Transverse colon (tissue), 4 donors: ENCODE measurements at regions not wholly inside any gene's neighbourhood (a gene's known extent, or its start where the extent isn't known, plus 50 kb on each side); places are given as distances from the start of the nearest gene placed in this dataset.
"Not testable (repeated sequence)": the region's sequence is repeated elsewhere in the genome, so short reads cannot be mapped to it uniquely, and the experiment has no call there.

Source experiments
- DNase-seq: peaks from one replicate; pipeline ENCODE4 v3.0.0-alpha.2; 2019
- H3K27ac ChIP-seq, 4 donors: fragments of 200-600 bp; sonication (generic); 2 replicates each; pipeline ENCODE4 v1.5.1; 2016 to 2018; ENCODE audit warnings: inconsistent platforms in 4 of 4
- H3K27me3 ChIP-seq: fragments of 200-600 bp; sonication (generic); 2 replicates; pipeline ENCODE4 v1.5.1; 2017; ENCODE audit warnings: inconsistent platforms
- H3K36me3 ChIP-seq, 4 donors: fragments of 200-600 bp; sonication (generic); 2 replicates each; pipeline ENCODE4 v1.5.1; 2017 to 2019; ENCODE audit warnings: inconsistent platforms in 4 of 4
- H3K4me1 ChIP-seq, 4 donors: fragments of 200-600 bp; sonication (generic); 2 replicates each; pipeline ENCODE4 v1.5.1; 2017 to 2020; ENCODE audit warnings: inconsistent platforms in 4 of 4
- H3K4me3 ChIP-seq, 4 donors: fragments of 200-600 bp; sonication (generic); 1 replicate in 1 of 4; 2 replicates in 3 of 4; pipeline versions ENCODE4 v1.5.1 to v1.6.1; 2017 to 2019; ENCODE audit warnings: inconsistent platforms in 4 of 4
- H3K9me3 ChIP-seq, 2 donors: fragments of 200-600 bp; sonication (generic); 2 replicates each; pipeline ENCODE4 v1.5.1; 2017 to 2019; ENCODE audit warnings: inconsistent platforms in 2 of 2
- CTCF ChIP-seq, 5 experiments: fragments of 200-600 bp in 3 of 5; fragments of 450-650 bp in 2 of 5; sonication (generic) in 3 of 5; IDR thresholded peaks; 1 replicate in 2 of 5; 2 replicates in 3 of 5; pipeline ENCODE4 v1.5.1; 2016 to 2017; ENCODE audit warnings: antibody characterized with exemption in 5 of 5, inconsistent platforms in 3 of 5, mild to moderate bottlenecking in 2 of 5, moderate library complexity in 1 of 5
- EP300 ChIP-seq: sonication (generic); formaldehyde crosslinking; IDR thresholded peaks from one replicate; pipeline ENCODE4 v1.6.1; 2017; ENCODE audit warnings: antibody characterized with exemption, low read depth
- POLR2A ChIP-seq: fragments of 450-650 bp; IDR thresholded peaks from one replicate; pipeline ENCODE4 v1.6.1; 2016; ENCODE audit warnings: antibody characterized with exemption, mild to moderate bottlenecking, moderate library complexity
- POLR2AphosphoS5 ChIP-seq, 3 donors: sonication (generic); formaldehyde crosslinking; IDR thresholded peaks; one replicate each; pipeline ENCODE4 v1.6.1; 2016; ENCODE audit warnings: antibody characterized with exemption in 3 of 3
- WGBS, 2 donors: methylation state at CpG; one replicate each; pipeline ENCODE4 v1.1.5; 2018; ENCODE audit warnings: low coverage in 1 of 2; 5-methylcytosine and 5-hydroxymethylcytosine counted together
- in situ Hi-C, 4 donors: fragments of 200-750 bp; cut with MboI; loops; one replicate each; pipeline versions ENCODE4 v1.15.0 to v1.15.1; 2017; ENCODE audit warnings: low sequenced_read_pairs in 3 of 4, low pct_ligation_motif_present in 1 of 4, low pct_unique_long_range_greater_than_20kb in 1 of 4
- intact Hi-C: fragments of 100-400 bp; cut with DNase I; formaldehyde crosslinking; loops from one replicate; pipeline ENCODE4 v1.15.1; 2023; ENCODE audit warnings: low total_unique reads

- no peak for TF ChIP-seq CTCF (IDR thresholded peaks at IDR 0.05)
- TF ChIP-seq EP300, result no peak
- no peak for TF ChIP-seq POLR2AphosphoS5 (IDR thresholded peaks at IDR 0.05)
- no peak for TF ChIP-seq POLR2A
- H3K4me1 ChIP-seq, result peaks cover 0 to 5% (median 0%) of the 10 kb centered on the region in 4 donors
- no peak for DNase-seq
- no peaks in the 10 kb centered on the region for H3K27me3 ChIP-seq
- H3K4me3 ChIP-seq, result no peak overlapping the region
- in situ Hi-C loops (no loop called here), intact Hi-C loops (no loop called here)
- H3K9me3 ChIP-seq, result no peaks in the 10 kb centered on the region
- 71 to 72% methylated on average over 2 of the region's 2 CpGs for WGBS, 2 donors
- H3K27ac ChIP-seq, result peak overlapping the region in 2 of 4 donors; percentile 69 to 78
- H3K36me3 ChIP-seq, result no peaks in the 10 kb centered on the region
Observed at GRCh38 chr2:216756435-216756834, 61.1 kb upstream of the IGFBP5 start.

GRCh38 chr2:216754812-216755211, 59.5 kb upstream of the IGFBP5 start:
- Histone ChIP-seq H3K4me3 (no peak overlapping the region), H3K27me3 (no peaks in the 10 kb centered on the region), H3K9me3 (no peaks in the 10 kb centered on the region), H3K4me1 (peaks cover 0 to 8% (median 0%) of the 10 kb centered on the region in 4 donors), H3K27ac (peak overlapping the region in 2 of 4 donors; percentile 46 to 78), H3K36me3 (no peaks in the 10 kb centered on the region)
- in situ Hi-C loops (no loop called here), intact Hi-C loops (no loop called here)
- DNase-seq, result no peak
- TF ChIP-seq CTCF (IDR thresholded peaks at IDR 0.05) (no peak), EP300 (no peak), POLR2A (no peak), POLR2AphosphoS5 (IDR thresholded peaks at IDR 0.05) (no peak)
- WGBS, 2 donors, result 68% methylated on average over 7 of the region's 7 CpGs; no CpG with 5 or more reads in 1 of the 2 donors

- H3K27me3 ChIP-seq, result no peaks in the 10 kb centered on the region
- intact Hi-C loops (no loop called here), in situ Hi-C loops (no loop called here)
- peaks cover 0 to 8% (median 0%) of the 10 kb centered on the region in 4 donors for H3K4me1 ChIP-seq
- peak overlapping the region in 2 of 4 donors; percentile 46 to 78 for H3K27ac ChIP-seq
- TF ChIP-seq EP300, result no peak
- TF ChIP-seq CTCF (IDR thresholded peaks at IDR 0.05), result no peak
- TF ChIP-seq POLR2AphosphoS5 (IDR thresholded peaks at IDR 0.05), result no peak
- no peak for TF ChIP-seq POLR2A
- no peaks in the 10 kb centered on the region for H3K36me3 ChIP-seq
- H3K4me3 ChIP-seq, result no peak overlapping the region
- WGBS, 2 donors, result 79% methylated on average over 3 of the region's 3 CpGs; no CpG with 5 or more reads in 1 of the 2 donors
- no peaks in the 10 kb centered on the region for H3K9me3 ChIP-seq
- DNase-seq, result no peak
Observed at GRCh38 chr2:216754336-216754735, 59.0 kb upstream of the IGFBP5 start.

GRCh38 chr2:216752855-216753505, 57.6 kb upstream of the IGFBP5 start:
- WGBS, 2 donors, result 61% methylated on average over 2 of the region's 2 CpGs; no CpG with 5 or more reads in 1 of the 2 donors
- Histone ChIP-seq H3K4me3 (no peak overlapping the region), H3K9me3 (no peaks in the 10 kb centered on the region), H3K27ac (no peak overlapping the region), H3K27me3 (no peaks in the 10 kb centered on the region), H3K4me1 (peaks cover 0 to 8% (median 0%) of the 10 kb centered on the region in 4 donors), H3K36me3 (no peaks in the 10 kb centered on the region)
- TF ChIP-seq EP300, result no peak
- TF ChIP-seq CTCF (IDR thresholded peaks at IDR 0.05), result no peak
- TF ChIP-seq POLR2AphosphoS5 (IDR thresholded peaks at IDR 0.05), result no peak
- no peak for TF ChIP-seq POLR2A
- DNase-seq, result no peak
- intact Hi-C loops, result no loop called here
- in situ Hi-C loops, result no loop called here

GRCh38 chr2:216750750-216751149, 55.4 kb upstream of the IGFBP5 start:
- in situ Hi-C loops, H3K9me3 ChIP-seq, H3K27me3 ChIP-seq, H3K4me3 ChIP-seq, intact Hi-C loops, H3K27ac ChIP-seq, H3K36me3 ChIP-seq, DNase-seq, H3K4me1 ChIP-seq: not testable (repeated sequence)

GRCh38 chr2:216746268-216746667, 50.9 kb upstream of the IGFBP5 start:
- H3K27ac ChIP-seq, intact Hi-C loops, H3K9me3 ChIP-seq, H3K27me3 ChIP-seq, DNase-seq, H3K36me3 ChIP-seq, in situ Hi-C loops, H3K4me3 ChIP-seq: not testable (repeated sequence)
- peaks cover 0 to 16% (median 3%) of the 10 kb centered on the region in 4 donors for H3K4me1 ChIP-seq
- 98% methylated on average over 5 of the region's 5 CpGs; no CpG with 5 or more reads in 1 of the 2 donors for WGBS, 2 donors
